Keratinocyte (primary cell): ENCODE measurements at regions not wholly inside any gene's neighbourhood (a gene's known extent, or its start where the extent isn't known, plus 50 kb on each side); places are given as distances from the start of the nearest gene placed in this dataset.

Source experiments
- DNase-seq: peaks from one replicate; pipeline ENCODE4 v3.0.0-alpha.2; 2011; ENCODE audit warnings: low read depth, missing footprints, low spot score
- FAIRE-seq: peaks from 2 replicates; lab custom pipeline; 2011; peaks lifted over from hg19 to GRCh38; lab: Jason Lieb, UNC
- H2AFZ ChIP-seq: 2 replicates; pipeline ENCODE4 v1.6.0; 2012; ENCODE audit warnings: low read length, control low read depth, inconsistent platforms; ENCODE audit not compliant: control insufficient read depth
- H3K27ac ChIP-seq: 2 replicates; pipeline ENCODE4 v1.5.1; 2011; ENCODE audit warnings: low read length; ENCODE audit not compliant: control insufficient read depth, insufficient read depth
- H3K27me3 ChIP-seq: 3 replicates; pipeline ENCODE4 v1.6.0; 2011; ENCODE audit warnings: low read length; ENCODE audit not compliant: control insufficient read depth, insufficient read depth; ENCODE audit errors: extremely low read depth
- H3K36me3 ChIP-seq, 2 experiments: 2 replicates in 1 of 2; 3 replicates in 1 of 2; pipeline ENCODE4 v1.5.1; 2011; ENCODE audit warnings: low read length in 2 of 2, mild to moderate bottlenecking in 1 of 2; ENCODE audit not compliant: control insufficient read depth in 2 of 2, insufficient read depth in 2 of 2; ENCODE audit errors: extremely low read depth in 1 of 2
- H3K4me1 ChIP-seq: 3 replicates; pipeline ENCODE4 v1.5.1; 2011; ENCODE audit warnings: low read length; ENCODE audit not compliant: control insufficient read depth, insufficient read depth; ENCODE audit errors: extremely low read depth
- H3K4me2 ChIP-seq: 3 replicates; pipeline ENCODE4 v1.6.0; 2011; ENCODE audit warnings: low read depth, low read length; ENCODE audit not compliant: control insufficient read depth, insufficient read depth; ENCODE audit errors: extremely low read depth
- H3K4me3 ChIP-seq, 3 experiments: fragments of 200-600 bp in 1 of 3; sonication (generic) in 1 of 3; 2 replicates in 2 of 3; 3 replicates in 1 of 3; pipeline ENCODE4 v1.5.1; 2011 to 2016; ENCODE audit warnings: low read length in 3 of 3, mild to moderate bottlenecking in 3 of 3, control low read depth in 2 of 3, inconsistent platforms in 1 of 3, low read depth in 1 of 3, mixed read lengths in 1 of 3, mixed run types in 1 of 3, moderate library complexity in 1 of 3; ENCODE audit not compliant: control insufficient read depth in 2 of 3, insufficient read depth in 2 of 3; ENCODE audit errors: extremely low read depth in 1 of 3
- H3K79me2 ChIP-seq: 2 replicates; pipeline ENCODE4 v1.6.0; 2012; ENCODE audit warnings: low read length; ENCODE audit not compliant: control insufficient read depth, insufficient read depth
- H3K9ac ChIP-seq: 3 replicates; pipeline ENCODE4 v1.6.0; 2011; ENCODE audit warnings: low read length; ENCODE audit not compliant: control insufficient read depth, insufficient read depth; ENCODE audit errors: extremely low read depth
- H3K9me1 ChIP-seq: 3 replicates; pipeline ENCODE4 v1.6.0; 2011; ENCODE audit warnings: low read length; ENCODE audit not compliant: control insufficient read depth, insufficient read depth; ENCODE audit errors: extremely low read depth
- H3K9me3 ChIP-seq: 2 replicates; pipeline ENCODE4 v1.5.1; 2012; ENCODE audit warnings: low read depth, low read length; ENCODE audit not compliant: control insufficient read depth
- H4K20me1 ChIP-seq: 3 replicates; pipeline ENCODE4 v1.6.0; 2011; ENCODE audit warnings: low read length; ENCODE audit not compliant: control insufficient read depth, insufficient read depth; ENCODE audit errors: extremely low read depth
- EZH2 ChIP-seq: IDR thresholded peaks from one replicate; pipeline ENCODE4 v1.6.1; 2012; ENCODE audit warnings: inconsistent platforms, mild to moderate bottlenecking, low read length, moderate library complexity
- dilution Hi-C: fragments of 300-500 bp; cut with MboI; formaldehyde crosslinking; loops from one replicate; pipeline ENCODE4 v1.7.0; 2020; ENCODE audit warnings: low sequenced_read_pairs; ENCODE audit not compliant: extremely low pct_ligation_motif_present
- TF ChIP-seq, protein P1 (sequence below), 3 experiments: IDR thresholded peaks in 1 of 3; conservative IDR thresholded peaks in 1 of 3; optimal IDR thresholded peaks in 1 of 3; 2 replicates in 2 of 3; 3 replicates in 1 of 3; pipeline versions ENCODE3 to v1.5.1; 2011; ENCODE audit warnings: low read length in 3 of 3, mild to moderate bottlenecking in 3 of 3, moderate library complexity in 2 of 3, control low read depth in 1 of 3, inconsistent platforms in 1 of 3; ENCODE audit not compliant: insufficient read depth in 2 of 3; ENCODE audit errors: extremely low read depth in 1 of 3

DNA sequence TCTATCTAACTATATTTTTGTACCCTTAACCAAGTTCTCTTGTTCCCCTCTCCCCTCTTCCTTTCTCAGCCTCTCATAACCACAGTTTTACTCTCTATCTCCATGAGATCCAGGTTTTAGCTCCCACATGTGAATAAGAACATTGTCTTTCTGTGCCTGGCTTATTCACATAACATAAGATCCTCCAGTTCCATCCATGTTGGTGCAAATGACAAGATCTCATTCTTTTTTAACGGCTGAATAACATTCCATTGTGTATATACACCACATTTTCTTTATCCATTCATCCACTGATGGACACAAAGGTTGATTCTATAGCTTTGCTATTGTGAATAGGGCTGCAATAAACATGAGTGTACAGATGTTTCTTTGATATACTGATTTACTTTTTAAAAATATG lies 83.9 kb upstream of the TMEM178A start:
- Histone ChIP-seq H3K79me2 (no peaks in the 10 kb centered on the region), H4K20me1 (no peaks in the 10 kb centered on the region), H3K4me2 (no peak overlapping the region), H2AFZ (no peak overlapping the region), H3K4me1 (peaks cover 10% of the 10 kb centered on the region), H3K9ac (no peak overlapping the region), H3K9me1 (no peaks in the 10 kb centered on the region), H3K9me3 (no peaks in the 10 kb centered on the region), H3K27me3 (no peaks in the 10 kb centered on the region), H3K4me3 (no peak overlapping the region), H3K36me3 (no peaks in the 10 kb centered on the region), H3K27ac (no peak overlapping the region)
- no peak for TF ChIP-seq EZH2
- TF ChIP-seq, protein P1, sequence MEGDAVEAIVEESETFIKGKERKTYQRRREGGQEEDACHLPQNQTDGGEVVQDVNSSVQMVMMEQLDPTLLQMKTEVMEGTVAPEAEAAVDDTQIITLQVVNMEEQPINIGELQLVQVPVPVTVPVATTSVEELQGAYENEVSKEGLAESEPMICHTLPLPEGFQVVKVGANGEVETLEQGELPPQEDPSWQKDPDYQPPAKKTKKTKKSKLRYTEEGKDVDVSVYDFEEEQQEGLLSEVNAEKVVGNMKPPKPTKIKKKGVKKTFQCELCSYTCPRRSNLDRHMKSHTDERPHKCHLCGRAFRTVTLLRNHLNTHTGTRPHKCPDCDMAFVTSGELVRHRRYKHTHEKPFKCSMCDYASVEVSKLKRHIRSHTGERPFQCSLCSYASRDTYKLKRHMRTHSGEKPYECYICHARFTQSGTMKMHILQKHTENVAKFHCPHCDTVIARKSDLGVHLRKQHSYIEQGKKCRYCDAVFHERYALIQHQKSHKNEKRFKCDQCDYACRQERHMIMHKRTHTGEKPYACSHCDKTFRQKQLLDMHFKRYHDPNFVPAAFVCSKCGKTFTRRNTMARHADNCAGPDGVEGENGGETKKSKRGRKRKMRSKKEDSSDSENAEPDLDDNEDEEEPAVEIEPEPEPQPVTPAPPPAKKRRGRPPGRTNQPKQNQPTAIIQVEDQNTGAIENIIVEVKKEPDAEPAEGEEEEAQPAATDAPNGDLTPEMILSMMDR (optimal IDR thresholded peaks at IDR 0.05 in 1 of 3, IDR thresholded peaks at IDR 0.05 in 1 of 3, conservative IDR thresholded peaks at IDR 0.05 in 1 of 3; ENCODE audit: extremely low read depth in 1 of 3, insufficient read depth in 2 of 3, low read length in 3 of 3), result no peak
- DNase-seq (no peak), FAIRE-seq (no peak)
- dilution Hi-C loops, result no loop called here

DNA sequence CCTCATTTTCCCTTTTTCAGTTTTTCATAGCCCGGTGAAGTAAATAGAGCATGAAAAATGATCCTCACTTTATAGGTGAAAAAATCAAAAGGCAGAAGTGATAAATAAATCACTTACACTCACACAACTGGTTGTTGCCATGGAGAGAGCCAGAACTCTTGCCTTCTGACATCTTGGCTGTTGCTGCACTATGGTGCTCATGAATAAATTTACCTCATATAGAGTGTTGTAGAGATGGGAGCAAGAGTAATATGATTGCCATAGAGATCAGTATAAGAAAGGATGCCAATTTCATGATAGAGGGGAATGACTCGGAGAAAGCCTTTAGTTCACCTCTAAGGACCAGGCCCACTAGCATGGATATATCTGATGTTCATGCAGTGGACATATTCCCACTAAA lies 82.5 kb upstream of the TMEM178A start:
- FAIRE-seq, result no peak
- H3K9ac ChIP-seq, result no peak overlapping the region
- no peak overlapping the region for H3K4me3 ChIP-seq
- dilution Hi-C loops, result no loop called here
- no peak for TF ChIP-seq EZH2
- TF ChIP-seq, protein P1 (optimal IDR thresholded peaks at IDR 0.05 in 1 of 3, IDR thresholded peaks at IDR 0.05 in 1 of 3, conservative IDR thresholded peaks at IDR 0.05 in 1 of 3; ENCODE audit: extremely low read depth in 1 of 3, insufficient read depth in 2 of 3, low read length in 3 of 3), result no peak
- no peaks in the 10 kb centered on the region for H3K9me1 ChIP-seq
- H3K4me1 ChIP-seq, result peaks cover 10% of the 10 kb centered on the region
- H3K4me2 ChIP-seq, result no peak overlapping the region
- H3K9me3 ChIP-seq, result no peaks in the 10 kb centered on the region
- no peaks in the 10 kb centered on the region for H3K36me3 ChIP-seq
- no peak for DNase-seq
- H2AFZ ChIP-seq, result no peak overlapping the region
- H3K27ac ChIP-seq, result no peak overlapping the region
- no peaks in the 10 kb centered on the region for H3K79me2 ChIP-seq
- H4K20me1 ChIP-seq, result no peaks in the 10 kb centered on the region
- H3K27me3 ChIP-seq, result no peaks in the 10 kb centered on the region
